ENCODE measurements at regions not wholly inside any gene's neighbourhood (a gene's known extent, or its start where the extent isn't known, plus 50 kb on each side); places are given as distances from the start of the nearest gene placed in this dataset.

- TF ChIP-seq, protein P1, sequence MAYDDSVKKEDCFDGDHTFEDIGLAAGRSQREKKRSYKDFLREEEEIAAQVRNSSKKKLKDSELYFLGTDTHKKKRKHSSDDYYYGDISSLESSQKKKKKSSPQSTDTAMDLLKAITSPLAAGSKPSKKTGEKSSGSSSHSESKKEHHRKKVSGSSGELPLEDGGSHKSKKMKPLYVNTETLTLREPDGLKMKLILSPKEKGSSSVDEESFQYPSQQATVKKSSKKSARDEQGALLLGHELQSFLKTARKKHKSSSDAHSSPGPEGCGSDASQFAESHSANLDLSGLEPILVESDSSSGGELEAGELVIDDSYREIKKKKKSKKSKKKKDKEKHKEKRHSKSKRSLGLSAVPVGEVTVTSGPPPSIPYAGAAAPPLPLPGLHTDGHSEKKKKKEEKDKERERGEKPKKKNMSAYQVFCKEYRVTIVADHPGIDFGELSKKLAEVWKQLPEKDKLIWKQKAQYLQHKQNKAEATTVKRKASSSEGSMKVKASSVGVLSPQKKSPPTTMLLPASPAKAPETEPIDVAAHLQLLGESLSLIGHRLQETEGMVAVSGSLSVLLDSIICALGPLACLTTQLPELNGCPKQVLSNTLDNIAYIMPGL (CRISPR knock-in tag; IDR thresholded peaks at IDR 0.05): no peak
- TF ChIP-seq MYBL2 (CRISPR knock-in tag; IDR thresholded peaks at IDR 0.05): no peak
Measured at GRCh38 chr3:180496995-180497394, 105.0 kb upstream of the TTC14 start (continued).

DNA sequence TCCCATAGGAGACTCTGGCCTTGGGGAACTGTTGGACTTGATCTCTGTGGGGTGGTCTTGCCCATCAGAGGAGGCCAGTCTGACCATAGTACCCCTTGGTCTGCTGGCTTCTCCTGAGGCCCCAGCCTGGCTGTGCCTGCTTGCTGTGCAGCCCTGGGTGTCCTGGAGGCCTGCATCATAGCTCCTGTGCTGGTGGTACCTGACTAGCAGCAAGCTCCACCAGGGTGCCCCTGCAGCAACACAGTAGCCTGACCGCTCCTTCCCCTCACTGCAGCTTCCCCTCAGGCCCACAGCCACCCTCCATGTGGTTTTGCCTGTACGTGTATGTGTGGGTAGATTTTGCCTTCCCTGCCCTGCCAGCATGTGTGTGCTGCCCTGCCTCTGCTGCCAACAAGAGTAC, 85.6 kb upstream of the TTC14 start:
- CTCF ChIA-PET: no interaction called here
- no peak overlapping the region for H3K27ac Mint-ChIP-seq

More for the DNA sequence above, 85.6 kb upstream of the TTC14 start:
- Mint-ChIP-seq H3K4me1 (no peaks in the 10 kb centered on the region), H3K27me3 (ENCODE audit: low read depth) (no peaks in the 10 kb centered on the region; the same call in 1 of the 2 replicates), H3K4me3 (no peak overlapping the region), H3K36me3 (no peaks in the 10 kb centered on the region; the same call in none of the 2 replicates), H3K9me3 (peaks cover 39% of the 10 kb centered on the region)
- ATAC-seq: no peak
- no peak for DNase-seq (ENCODE audit: low spot score)
- no peak for TF ChIP-seq CBFB (CRISPR knock-in tag; IDR thresholded peaks at IDR 0.05; ENCODE audit: low read depth)
- no peak for TF ChIP-seq NFATC4 (CRISPR knock-in tag; IDR thresholded peaks at IDR 0.05)
- TF ChIP-seq, protein P2, sequence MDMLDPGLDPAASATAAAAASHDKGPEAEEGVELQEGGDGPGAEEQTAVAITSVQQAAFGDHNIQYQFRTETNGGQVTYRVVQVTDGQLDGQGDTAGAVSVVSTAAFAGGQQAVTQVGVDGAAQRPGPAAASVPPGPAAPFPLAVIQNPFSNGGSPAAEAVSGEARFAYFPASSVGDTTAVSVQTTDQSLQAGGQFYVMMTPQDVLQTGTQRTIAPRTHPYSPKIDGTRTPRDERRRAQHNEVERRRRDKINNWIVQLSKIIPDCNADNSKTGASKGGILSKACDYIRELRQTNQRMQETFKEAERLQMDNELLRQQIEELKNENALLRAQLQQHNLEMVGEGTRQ (CRISPR knock-in tag; IDR thresholded peaks at IDR 0.05): no peak
- TF ChIP-seq, protein P3, sequence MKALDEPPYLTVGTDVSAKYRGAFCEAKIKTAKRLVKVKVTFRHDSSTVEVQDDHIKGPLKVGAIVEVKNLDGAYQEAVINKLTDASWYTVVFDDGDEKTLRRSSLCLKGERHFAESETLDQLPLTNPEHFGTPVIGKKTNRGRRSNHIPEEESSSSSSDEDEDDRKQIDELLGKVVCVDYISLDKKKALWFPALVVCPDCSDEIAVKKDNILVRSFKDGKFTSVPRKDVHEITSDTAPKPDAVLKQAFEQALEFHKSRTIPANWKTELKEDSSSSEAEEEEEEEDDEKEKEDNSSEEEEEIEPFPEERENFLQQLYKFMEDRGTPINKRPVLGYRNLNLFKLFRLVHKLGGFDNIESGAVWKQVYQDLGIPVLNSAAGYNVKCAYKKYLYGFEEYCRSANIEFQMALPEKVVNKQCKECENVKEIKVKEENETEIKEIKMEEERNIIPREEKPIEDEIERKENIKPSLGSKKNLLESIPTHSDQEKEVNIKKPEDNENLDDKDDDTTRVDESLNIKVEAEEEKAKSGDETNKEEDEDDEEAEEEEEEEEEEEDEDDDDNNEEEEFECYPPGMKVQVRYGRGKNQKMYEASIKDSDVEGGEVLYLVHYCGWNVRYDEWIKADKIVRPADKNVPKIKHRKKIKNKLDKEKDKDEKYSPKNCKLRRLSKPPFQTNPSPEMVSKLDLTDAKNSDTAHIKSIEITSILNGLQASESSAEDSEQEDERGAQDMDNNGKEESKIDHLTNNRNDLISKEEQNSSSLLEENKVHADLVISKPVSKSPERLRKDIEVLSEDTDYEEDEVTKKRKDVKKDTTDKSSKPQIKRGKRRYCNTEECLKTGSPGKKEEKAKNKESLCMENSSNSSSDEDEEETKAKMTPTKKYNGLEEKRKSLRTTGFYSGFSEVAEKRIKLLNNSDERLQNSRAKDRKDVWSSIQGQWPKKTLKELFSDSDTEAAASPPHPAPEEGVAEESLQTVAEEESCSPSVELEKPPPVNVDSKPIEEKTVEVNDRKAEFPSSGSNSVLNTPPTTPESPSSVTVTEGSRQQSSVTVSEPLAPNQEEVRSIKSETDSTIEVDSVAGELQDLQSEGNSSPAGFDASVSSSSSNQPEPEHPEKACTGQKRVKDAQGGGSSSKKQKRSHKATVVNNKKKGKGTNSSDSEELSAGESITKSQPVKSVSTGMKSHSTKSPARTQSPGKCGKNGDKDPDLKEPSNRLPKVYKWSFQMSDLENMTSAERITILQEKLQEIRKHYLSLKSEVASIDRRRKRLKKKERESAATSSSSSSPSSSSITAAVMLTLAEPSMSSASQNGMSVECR (CRISPR knock-in tag; IDR thresholded peaks at IDR 0.05; ENCODE audit: borderline replicate concordance): no peak
- no peak for TF ChIP-seq ZNF219 (CRISPR knock-in tag; IDR thresholded peaks at IDR 0.05; ENCODE audit: borderline replicate concordance)
- TF ChIP-seq MXD4 (CRISPR knock-in tag; IDR thresholded peaks at IDR 0.05; ENCODE audit: borderline replicate concordance): no peak
- TF ChIP-seq NFE2L1 (CRISPR knock-in tag; IDR thresholded peaks at IDR 0.05): no peak
- TF ChIP-seq NR1H2 (CRISPR knock-in tag; IDR thresholded peaks at IDR 0.05): no peak
- no peak for TF ChIP-seq TEAD1 (CRISPR knock-in tag; IDR thresholded peaks at IDR 0.05)
- no peak for TF ChIP-seq NR3C1 (CRISPR knock-in tag; conservative IDR thresholded peaks at IDR 0.05; ENCODE audit: low read depth)
- TF ChIP-seq, protein P4, sequence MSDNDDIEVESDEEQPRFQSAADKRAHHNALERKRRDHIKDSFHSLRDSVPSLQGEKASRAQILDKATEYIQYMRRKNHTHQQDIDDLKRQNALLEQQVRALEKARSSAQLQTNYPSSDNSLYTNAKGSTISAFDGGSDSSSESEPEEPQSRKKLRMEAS (CRISPR knock-in tag; IDR thresholded peaks at IDR 0.05): no peak
- TF ChIP-seq, protein P1 (CRISPR knock-in tag; IDR thresholded peaks at IDR 0.05): no peak
- no peak for TF ChIP-seq MYBL2 (CRISPR knock-in tag; IDR thresholded peaks at IDR 0.05)
- no peak for TF ChIP-seq JUN (CRISPR knock-in tag; IDR thresholded peaks at IDR 0.05)
- TF ChIP-seq, protein P5, sequence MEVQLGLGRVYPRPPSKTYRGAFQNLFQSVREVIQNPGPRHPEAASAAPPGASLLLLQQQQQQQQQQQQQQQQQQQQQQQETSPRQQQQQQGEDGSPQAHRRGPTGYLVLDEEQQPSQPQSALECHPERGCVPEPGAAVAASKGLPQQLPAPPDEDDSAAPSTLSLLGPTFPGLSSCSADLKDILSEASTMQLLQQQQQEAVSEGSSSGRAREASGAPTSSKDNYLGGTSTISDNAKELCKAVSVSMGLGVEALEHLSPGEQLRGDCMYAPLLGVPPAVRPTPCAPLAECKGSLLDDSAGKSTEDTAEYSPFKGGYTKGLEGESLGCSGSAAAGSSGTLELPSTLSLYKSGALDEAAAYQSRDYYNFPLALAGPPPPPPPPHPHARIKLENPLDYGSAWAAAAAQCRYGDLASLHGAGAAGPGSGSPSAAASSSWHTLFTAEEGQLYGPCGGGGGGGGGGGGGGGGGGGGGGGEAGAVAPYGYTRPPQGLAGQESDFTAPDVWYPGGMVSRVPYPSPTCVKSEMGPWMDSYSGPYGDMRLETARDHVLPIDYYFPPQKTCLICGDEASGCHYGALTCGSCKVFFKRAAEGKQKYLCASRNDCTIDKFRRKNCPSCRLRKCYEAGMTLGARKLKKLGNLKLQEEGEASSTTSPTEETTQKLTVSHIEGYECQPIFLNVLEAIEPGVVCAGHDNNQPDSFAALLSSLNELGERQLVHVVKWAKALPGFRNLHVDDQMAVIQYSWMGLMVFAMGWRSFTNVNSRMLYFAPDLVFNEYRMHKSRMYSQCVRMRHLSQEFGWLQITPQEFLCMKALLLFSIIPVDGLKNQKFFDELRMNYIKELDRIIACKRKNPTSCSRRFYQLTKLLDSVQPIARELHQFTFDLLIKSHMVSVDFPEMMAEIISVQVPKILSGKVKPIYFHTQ (CRISPR knock-in tag; IDR thresholded peaks at IDR 0.05): no peak
- TF ChIP-seq FOXJ3 (CRISPR knock-in tag; IDR thresholded peaks at IDR 0.05; ENCODE audit: borderline replicate concordance): no peak
- TF ChIP-seq EMX1 (CRISPR knock-in tag; IDR thresholded peaks at IDR 0.05): no peak
- TF ChIP-seq GTF2I (CRISPR knock-in tag; conservative IDR thresholded peaks at IDR 0.05): no peak
- no peak for TF ChIP-seq ETV6 (CRISPR knock-in tag; IDR thresholded peaks at IDR 0.05)
- POLR2A ChIA-PET: no interaction called here

All from WTC11 (cell line).